Stimulated activated CD4-positive, alpha-beta T cell treated with anti-CD3 and anti-CD28 coated beads, Interleukin-15, amount 100 ng/mL, for 48 hours (primary cell): ENCODE measurements at regions not wholly inside any gene's neighbourhood (a gene's known extent, or its start where the extent isn't known, plus 50 kb on each side); places are given as distances from the start of the nearest gene placed in this dataset.
"Not testable (repeated sequence)": the region's sequence is repeated elsewhere in the genome, so short reads cannot be mapped to it uniquely, and the experiment has no call there.

Source experiments
- DNase-seq, 2 donors: peaks; one replicate each; pipeline ENCODE4 v3.0.0-alpha.2; 2020; ENCODE audit warnings: low read depth in 2 of 2

DNA sequence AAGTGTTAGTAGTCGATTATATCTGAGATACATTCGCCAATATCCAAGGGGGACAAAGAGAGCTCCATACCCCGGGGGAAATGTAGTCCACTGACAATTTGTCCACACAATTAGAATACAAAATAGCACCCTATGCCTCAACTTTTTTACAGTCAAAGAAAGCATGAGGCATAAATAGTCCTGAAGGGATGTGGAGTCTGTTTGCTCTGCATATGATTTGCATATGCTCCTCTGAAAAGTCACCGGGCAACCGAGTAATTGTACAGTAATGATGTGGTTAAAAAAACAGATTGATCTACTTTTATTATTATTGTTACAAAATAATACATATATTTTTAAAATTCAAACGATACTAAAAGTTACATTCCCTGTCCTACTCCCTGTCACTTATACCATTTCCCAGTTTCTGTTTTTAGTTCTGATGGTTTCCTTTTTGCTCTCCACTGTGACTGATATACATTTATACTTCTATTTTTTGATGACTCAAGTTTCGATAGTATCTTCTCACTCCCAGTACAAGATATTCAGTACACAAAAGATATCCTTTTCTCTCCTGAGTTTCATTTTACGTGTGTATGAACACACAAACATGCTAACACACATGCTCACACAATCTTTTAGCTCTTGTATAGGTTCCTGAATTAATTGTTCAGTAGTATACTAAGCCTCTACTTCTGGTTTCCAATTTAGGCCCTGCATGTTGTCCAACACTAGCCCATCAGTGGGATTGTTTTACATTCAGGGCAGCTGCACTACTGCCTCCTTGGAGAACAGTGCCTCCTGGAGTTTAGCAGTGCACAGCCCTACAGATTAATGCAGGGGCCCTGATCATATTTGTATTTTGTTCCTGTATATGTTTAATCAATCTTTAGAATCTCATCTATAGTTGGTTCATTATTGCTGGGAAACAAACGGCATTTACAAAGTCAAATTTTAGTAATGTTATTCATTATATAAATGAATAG, 130.9 kb downstream of the TES start:
- DNase-seq = no peak

DNA sequence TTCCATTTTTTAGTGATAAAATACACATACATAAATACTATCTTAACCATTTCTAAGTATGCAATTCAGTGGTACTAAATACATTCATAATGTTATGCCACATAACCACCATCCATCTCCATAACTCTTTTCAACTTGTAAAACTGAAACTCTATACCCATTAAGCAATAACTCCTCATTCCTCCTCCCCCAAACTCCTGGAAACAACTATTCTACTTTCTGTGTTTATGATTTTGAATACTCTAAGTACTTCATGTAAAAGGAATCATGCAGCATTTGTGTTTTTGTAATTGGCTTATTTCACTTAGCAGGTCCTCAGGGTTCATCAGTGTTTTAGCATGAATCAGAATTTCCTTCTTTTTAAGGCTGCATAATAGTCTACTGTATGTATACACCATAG, 131.8 kb downstream of the TES start:
- no peak for DNase-seq

DNA sequence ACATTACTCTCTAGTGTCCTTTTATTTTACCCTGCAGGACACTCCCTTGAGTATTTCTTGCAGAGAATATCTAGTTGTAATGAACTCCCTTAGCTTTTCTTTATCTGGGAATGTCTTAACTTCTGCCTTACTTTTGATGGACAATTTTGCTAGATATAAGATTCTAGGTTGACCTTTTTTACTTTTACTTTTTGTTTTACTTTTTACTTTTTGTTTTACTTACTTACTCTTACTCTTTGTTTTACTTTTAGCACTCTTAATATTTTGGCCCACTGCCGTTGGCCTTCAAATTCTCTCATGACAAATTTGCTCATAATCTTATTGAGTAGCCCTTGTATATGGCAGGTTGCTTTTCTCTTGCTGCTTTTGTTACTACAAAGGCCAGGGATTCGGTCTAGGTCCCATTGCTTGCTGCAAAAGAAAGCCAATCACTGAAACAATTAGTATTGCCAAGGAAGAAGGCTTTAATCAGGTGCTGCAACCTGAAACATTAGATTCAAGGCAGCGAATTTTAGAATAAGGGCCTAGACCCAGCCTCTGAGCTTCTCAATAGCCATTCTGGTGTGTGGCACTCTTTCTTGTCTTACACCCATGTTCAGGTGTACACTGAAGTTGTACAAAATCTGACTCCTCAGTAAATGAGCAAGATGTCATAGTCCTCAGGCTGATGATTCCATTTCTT, 137.0 kb downstream of the TES start:
- no peak for DNase-seq

DNA sequence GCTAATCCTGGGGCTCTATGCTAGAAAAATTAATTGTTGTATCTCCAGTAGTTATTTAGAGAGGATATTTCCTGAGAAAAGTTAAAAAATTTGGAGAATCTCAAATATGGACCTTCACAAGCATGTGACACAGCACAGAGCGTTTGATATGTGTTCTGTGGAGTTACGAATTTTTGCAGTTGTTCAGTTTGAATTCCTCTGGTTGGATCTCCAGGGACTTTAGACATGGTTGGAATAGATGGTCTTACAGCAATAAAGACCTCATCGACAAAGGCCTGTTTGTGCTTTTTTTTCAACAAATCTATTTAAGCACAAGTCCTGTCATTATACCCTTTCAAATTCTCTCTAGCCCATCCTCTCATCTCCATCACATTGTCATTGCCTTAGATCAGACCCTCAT, 138.0 kb downstream of the TES start:
- DNase-seq = no peak

DNA sequence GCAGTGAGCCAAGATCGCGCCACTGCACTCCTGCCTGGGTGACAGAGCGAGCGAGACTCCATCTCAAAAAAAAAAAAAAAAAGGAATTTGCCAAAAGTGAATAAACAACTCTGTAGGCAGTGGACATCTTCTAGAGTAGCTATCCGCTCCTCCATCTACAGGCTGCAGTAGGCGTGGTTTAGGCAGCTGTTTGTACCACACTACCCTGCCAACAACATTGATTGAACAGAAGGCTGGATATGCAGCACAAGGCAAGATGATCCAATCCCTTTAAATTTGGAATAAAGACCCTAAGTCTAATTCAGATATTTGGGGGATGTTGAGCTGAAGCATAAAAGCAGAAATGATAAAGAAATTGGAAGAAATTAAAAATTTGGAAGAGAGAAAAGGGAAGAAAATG, 141.6 kb downstream of the TES start:
- no peak for DNase-seq

DNA sequence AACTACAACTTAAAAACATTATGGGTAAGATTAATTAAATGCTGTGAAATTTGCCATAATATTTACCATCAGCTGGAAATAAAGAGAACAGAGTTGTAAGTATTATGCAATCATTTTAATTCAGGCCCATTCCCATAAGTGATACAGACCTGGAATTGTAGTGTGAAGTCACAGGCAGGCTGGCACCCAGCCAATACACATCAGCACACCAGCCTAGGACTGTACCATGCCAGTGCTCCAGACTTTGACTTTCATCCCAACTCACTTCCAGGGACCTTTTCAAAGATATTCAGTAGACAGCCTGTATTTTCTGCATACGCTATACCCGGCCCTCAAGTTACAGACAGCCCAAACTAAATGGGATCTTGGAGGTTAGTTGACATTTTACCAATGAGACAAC, 143.3 kb downstream of the TES start:
- no peak for DNase-seq

DNA sequence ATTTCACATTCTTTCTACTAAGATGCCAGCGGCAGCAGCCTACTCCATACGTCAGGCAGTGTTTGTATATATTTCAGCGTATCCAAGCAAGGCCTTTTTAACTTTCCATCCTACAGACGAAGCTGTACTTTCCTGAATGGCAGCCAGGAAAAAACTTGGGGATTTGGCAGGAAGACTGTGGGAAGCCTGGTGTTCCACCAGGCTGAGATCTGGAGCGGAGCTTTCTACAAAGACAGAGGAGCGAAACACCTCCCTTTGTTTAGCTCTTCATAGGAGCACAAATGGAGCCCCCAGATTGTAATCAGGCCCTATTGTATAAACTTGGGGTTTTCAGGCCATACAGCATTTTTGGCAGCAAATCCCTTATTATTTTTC, 143.8 kb downstream of the TES start:
- DNase-seq = no peak

DNA sequence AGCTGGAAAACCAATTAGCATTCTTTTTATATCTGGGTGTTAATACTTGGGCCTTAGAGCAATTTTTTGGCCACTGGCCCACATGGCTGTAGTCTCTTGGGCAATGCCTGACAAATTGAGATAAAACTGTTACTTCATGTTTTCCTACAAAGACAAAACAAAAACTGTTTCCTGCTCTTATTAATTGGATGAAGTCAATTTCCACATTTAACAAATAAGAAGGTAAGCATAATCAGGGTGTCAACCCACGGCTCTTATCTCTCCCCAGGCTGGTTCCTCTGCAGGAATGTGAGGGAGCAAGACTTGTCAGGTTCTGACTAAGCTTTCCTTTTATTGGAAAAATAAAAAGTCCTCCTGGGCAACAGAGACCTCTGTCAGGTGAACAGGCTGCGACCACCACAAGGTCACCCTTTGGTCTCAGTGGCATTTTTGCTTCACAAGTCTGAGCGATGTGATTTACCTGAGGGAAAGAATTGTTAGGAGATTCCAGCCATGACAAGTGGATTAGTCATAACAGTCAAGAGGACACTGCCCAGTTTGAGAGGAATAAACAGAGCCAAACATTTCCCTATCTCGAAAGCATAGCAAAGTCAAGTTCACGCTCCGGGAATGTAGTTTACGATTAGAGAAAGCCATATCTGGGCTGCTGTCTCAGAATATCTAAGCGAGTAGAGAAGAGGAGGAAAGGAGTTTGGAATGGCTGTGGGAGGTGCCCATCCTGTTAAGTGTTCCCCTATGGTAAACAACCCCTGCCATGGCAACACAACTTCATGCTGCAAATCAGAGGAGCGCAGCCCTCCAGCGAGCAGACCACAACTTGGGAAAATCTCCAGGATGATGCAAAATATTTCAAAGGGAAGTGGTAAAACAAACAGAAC, 144.4 kb downstream of the TES start:
- DNase-seq = no peak

DNA sequence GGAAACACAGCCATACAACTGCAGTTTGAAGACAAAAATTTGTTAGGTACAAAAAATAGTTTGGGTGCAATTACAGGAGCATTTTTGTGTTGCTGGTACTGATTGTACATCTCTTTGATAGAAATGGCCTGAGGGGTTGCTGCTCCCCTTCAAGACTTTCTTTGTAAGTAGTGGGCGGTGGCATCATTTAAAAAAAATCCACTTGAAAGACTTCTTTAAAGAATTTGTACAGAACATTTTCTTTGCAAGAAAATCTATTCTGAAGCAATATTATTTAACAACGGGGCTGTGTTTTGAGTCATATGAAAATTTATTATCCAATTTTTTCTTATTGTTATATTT, 144.1 kb upstream of the CAV2 start:
- DNase-seq = no peak

DNA sequence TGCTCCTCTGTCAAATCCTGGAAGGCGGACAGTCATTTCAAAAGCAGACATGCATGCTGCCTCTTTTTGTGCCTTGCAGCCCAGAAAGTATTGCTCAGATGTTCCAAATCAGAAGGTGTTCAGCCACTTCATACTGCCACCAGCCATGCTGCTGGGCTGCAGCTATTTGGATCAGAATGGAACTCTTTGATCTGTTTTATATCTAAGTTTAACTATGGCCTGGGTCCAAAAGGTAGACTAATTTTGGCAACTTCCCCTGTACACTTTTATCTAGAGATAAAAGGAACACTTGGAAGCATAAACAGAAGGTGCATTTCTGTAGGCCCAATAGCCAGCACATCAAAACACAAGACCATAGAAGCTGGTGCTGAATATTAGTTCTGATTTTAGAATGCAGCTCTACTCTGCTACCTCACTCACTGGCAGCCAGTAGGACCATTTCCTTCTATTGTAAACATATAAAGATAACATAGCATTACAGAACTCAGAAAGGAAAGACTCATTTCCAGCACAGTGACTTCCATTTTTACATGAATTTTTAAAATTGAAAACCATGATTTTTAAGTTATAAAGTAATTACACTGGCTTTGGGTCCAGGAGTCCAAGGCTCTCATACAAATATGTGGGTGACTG, 143.1 kb upstream of the CAV2 start:
- no peak for DNase-seq

DNA sequence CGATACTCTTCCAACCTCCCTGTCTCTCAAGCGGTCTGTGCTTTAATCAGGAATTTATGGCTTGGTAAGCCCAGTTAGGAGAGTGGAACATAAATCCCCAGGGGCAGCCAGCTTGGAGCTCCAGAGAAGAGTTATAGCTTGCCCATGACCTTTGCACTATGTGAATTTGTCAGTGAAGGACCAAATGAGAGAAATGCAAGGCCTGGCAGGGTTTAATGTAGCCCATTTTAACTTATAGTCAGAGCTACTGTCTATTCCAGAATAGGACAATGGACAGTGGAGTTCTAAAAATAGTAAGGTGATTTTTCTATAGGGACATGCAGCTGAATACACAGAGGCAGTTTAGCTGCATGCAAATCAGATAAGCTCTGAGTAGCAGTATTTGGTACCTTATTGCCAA, 142.6 kb upstream of the CAV2 start:
- no peak for DNase-seq

DNA sequence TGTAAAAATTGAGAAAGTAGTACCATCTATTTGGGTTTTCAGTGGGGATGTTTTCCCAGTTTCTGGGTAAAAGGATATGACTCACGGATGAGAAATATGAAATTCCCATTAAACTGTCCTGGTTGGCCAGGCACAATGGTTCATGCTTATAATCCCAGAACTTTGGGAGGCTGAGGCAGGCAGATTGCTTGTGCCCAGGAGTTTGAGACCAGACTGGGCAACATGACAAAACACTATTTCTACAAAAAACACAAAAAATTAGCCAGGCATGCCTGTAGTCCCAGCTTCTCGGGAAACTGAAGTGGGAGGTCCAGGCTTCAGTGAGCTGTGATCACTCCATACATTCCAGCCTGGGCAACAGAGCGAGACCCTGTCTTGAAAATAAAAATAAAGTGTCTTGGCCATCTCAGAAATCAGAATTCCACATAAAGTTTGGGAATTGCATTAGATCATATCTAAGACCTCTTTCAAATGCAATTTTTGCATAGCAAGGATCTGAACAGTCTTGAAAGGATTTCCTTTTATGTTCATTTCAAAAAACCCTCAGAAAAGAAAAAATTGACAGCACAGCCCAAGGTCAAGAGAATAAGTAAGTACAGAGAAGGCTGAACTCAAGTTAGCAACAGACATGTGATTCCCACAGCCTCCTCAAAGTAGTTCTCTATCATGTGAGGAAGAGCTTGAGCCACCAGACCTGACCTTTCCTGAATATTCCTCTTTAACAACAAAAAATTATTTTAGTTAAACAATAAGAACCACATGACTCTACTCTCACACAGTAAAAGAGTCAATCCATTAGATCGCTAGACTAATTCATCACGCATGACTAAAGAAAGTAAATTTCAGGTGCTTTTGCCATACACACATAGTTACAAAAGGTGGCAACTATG, 141.5 kb upstream of the CAV2 start:
- DNase-seq = no peak

DNA sequence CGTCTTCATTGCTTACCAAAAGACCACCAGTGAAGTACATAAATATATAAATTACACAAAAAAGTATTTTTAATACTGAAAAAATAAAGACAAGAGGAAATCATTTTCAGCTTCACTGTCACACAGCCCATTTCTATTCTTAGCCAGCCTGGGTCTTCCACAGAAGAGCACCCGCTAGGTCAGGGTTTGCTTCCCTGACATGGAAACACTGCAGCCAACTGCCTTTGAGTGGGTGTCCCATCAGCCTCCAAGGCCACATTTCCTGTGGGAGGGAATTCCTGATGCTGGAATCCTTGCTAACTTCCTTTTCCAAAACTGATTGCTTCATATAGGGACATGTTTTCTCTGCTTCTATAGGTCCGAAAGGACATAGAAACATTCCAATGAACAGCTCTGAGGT, 137.8 kb upstream of the CAV2 start:
- no peak for DNase-seq

DNA sequence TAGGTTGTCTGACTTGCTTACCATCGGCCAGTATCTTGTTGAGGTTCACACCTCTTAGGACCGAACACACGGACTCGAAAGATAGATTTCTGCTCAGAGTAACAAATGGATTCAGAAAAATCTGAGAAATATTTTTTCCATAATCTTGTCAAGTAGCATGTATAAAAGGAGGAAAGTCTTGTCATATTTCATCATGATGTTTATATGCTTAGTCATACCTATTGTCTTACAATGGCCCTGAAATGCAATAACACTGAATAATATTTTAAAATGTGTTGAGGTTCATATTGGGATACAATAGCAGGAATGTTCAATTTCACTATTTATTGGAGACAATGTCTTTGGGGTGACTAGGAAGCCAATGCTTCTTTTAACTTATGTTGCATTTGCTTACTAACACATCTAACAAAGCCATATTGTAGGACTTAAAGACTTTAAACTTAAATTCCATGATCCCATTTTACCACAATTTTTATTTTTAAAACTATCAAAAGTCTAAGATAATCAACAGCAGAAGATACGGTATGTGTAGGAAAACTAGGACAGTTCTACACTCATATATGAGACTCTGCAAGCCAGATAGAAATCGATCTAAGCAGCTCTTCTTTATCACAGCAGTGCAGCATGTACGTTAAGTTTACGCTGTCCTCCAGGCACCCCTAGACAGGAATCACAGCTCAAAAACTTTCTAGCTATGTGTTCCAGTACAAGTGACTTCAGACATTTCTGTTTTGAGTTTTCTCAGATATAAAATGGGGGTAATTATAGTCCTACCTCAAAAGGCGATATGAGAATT, 135.7 kb upstream of the CAV2 start:
- no peak for DNase-seq

DNA sequence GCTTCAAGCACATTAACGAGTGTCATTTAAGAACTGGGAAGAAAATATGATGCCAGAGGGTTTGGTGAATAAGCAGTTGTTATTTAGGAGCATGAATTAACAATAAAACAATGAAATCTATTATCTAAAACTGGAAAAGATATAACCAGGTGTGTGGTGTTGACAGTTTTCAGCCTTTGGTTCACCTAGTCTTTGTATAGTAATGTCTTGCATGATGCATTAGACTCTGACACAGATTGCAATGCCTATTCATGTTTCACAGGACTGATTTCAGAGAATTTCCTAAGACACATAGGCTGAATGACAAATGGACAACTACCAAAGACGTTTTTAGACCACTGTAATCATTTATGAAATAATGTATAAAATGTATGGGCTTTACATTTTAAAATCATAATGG, 135.1 kb upstream of the CAV2 start:
- no peak for DNase-seq

DNA sequence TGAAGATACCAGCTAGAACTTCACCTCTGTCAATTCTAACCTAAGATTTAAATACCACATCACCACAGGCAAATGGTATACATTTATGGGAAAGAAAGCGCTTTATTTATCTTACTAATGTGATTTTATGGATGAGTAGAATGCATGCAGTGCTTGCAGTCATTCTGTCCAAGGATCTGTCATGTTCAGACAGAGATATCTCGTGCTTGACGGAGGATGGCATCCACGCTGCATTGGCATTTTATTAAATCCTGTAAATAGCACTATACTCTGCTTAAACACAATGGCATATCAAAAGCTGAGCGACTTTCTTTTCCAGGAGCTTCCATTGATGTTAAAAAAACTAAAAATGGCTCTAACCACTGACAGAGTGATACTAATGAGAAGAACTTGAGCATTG, 133.7 kb upstream of the CAV2 start:
- no peak for DNase-seq

DNA sequence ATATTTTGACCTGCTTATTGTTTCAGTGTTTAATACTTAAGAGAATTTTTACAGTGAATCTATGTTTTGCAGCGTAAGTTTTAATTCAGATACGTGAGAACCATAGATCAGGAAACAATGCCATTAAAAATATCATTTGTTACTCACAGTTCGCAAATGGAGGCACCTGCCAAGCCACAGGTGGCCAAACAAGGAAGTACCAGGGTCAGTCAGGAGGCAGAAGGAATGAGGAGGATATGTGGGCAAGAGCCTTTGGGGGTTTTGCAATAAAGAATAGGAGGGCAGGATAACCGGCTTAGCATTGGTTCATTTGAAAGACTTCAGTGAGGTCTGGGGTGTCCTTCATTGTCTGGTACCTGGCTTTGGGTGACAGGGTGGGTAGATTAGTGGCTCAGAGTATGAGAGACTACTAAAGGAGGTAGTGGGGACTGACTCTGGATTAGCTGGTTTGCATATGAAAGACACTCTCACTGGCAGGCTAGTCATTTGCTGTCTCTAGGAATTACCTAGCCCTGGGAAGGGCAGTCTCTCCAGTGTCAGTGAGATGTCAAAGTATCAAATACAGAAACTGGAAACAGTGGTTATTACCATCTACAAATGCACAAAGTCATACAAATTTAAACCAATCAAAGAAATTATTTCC, 132.2 kb upstream of the CAV2 start:
- no peak for DNase-seq

DNA sequence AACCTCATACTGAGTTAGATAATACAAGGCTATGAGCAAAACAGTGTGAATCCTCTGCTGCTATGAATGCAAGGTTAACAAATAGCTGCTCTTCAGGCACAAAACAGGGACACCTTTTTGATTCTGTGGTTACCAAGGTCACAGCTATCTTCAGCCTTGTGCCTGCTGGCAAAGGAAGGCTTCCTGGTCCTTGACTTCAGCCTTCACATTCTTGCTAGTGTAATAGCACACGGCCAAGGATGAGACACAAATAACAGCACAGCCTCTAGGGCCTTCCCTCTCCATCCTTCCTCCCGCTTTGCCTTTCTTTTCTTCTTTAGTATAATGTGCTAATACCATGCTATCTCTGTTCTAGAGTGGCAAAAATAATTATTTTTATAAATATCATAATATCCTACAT, 130.6 kb upstream of the CAV2 start:
- DNase-seq = no peak

DNA sequence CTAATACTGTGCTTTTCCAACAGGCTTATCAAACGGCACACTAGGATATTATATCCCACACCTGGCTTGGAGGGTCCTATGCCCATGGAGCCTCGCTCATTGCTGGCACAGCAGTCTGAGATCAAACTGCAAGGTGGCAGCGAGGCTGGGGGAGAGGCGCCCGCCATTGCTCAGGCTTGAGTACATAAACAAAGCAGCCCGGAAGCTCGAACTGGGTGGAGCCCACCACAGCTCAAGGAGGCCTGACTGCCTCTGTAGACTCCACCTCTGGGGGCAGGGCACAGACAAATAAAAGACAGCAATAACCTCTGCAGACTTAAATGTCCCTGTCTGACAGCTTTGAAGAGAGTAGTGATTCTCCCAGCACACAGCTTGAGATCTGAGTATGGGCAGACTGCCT, 128.0 kb upstream of the CAV2 start:
- not testable (repeated sequence) for DNase-seq

DNA sequence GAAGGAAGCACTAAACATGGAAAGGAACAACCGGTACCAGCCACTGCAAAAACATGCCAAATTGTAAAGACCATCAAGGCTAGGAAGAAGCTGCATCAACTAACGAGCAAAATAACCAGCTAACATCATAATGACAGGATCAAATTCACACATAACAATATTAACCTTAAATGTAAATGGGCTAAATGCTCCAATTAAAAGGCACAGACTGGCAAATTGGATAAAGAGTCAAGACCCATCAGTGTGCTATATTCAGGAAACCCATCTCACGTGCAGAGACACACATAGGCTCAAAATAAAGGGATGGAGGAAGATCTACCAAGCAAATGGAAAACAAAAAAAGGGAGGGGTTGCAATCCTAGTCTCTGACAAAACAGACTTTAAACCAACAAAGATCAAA, 126.3 kb upstream of the CAV2 start:
- not testable (repeated sequence) for DNase-seq
